HG03342 (cell line): ENCODE measurements at regions not wholly inside any gene's neighbourhood (a gene's known extent, or its start where the extent isn't known, plus 50 kb on each side); places are given as distances from the start of the nearest gene placed in this dataset.

Experiments
- ATAC-seq: cut with Tn5 transposase; IDR thresholded peaks from one replicate; pipeline ENCODE4 v1.9.1; 2021; ENCODE audit warnings: mild to moderate bottlenecking, moderate library complexity; ENCODE audit not compliant: unreplicated experiment

GRCh38 chr13:111394211-111394922, 73.9 kb downstream of the TEX29 start:
- ATAC-seq, result no peak

- ATAC-seq, result no peak
Measured at GRCh38 chr13:111395511-111396393, 75.3 kb downstream of the TEX29 start.

GRCh38 chr13:111396457-111396856, 76.0 kb downstream of the TEX29 start:
- no peak for ATAC-seq

- ATAC-seq, result no peak
Measured at GRCh38 chr13:111397202-111397880, 76.9 kb downstream of the TEX29 start.

GRCh38 chr13:111398196-111398595, 77.8 kb downstream of the TEX29 start:
- ATAC-seq, result no peak

- no peak for ATAC-seq
Measured at GRCh38 chr13:111398715-111399299, 78.4 kb downstream of the TEX29 start.

- ATAC-seq, result no peak
Measured at GRCh38 chr13:111399334-111399733, 78.9 kb downstream of the TEX29 start.

GRCh38 chr13:111399776-111400538, 79.5 kb downstream of the TEX29 start:
- ATAC-seq, result no peak

GRCh38 chr13:111401151-111401550, 80.7 kb downstream of the TEX29 start:
- ATAC-seq, result no peak

GRCh38 chr13:111401755-111402154, 81.3 kb downstream of the TEX29 start:
- ATAC-seq, result no peak

GRCh38 chr13:111402441-111402840, 82.0 kb downstream of the TEX29 start:
- ATAC-seq, result no peak

- no peak for ATAC-seq
Measured at GRCh38 chr13:111403266-111403665, 82.8 kb downstream of the TEX29 start.

GRCh38 chr13:111404746-111405145, 84.3 kb downstream of the TEX29 start:
- no peak for ATAC-seq

GRCh38 chr13:111406636-111407035, 86.2 kb downstream of the TEX29 start:
- no peak for ATAC-seq

GRCh38 chr13:111407381-111408131, 87.1 kb downstream of the TEX29 start:
- no peak for ATAC-seq

- no peak for ATAC-seq
Measured at GRCh38 chr13:111409413-111409812, 89.0 kb downstream of the TEX29 start.

GRCh38 chr13:111410232-111411021, 90.0 kb downstream of the TEX29 start:
- no peak for ATAC-seq

GRCh38 chr13:111411151-111411858, 90.9 kb downstream of the TEX29 start:
- ATAC-seq, result no peak
